K562 (cell line): ENCODE measurements at regions not wholly inside any gene's neighbourhood (a gene's known extent, or its start where the extent isn't known, plus 50 kb on each side); places are given as distances from the start of the nearest gene placed in this dataset.

Source experiments
- BHLHE40 ChIP-seq: IDR thresholded peaks from 2 replicates; pipeline ENCODE4 v1.6.1; 2011; ENCODE audit warnings: low read length, improper control_type of control experiment
- CBX2 ChIP-seq: fragments of 200-600 bp; sonication (generic); IDR thresholded peaks from one replicate; pipeline ENCODE4 v1.6.1; 2012; ENCODE audit warnings: mild to moderate bottlenecking, low read length, inconsistent platforms; ENCODE audit not compliant: insufficient read depth, poor library complexity, severe bottlenecking
- CTCF ChIP-seq, 3 experiments: IDR thresholded peaks in 2 of 3; conservative IDR thresholded peaks in 1 of 3; 2 replicates each; pipeline ENCODE4 v1.5.1; 2011 to 2012; ENCODE audit warnings: low read length in 3 of 3, mild to moderate bottlenecking in 3 of 3, control low read depth in 2 of 3, improper control_type of control experiment in 1 of 3, inconsistent platforms in 1 of 3, low read depth in 1 of 3, mixed read lengths in 1 of 3, moderate library complexity in 1 of 3; ENCODE audit not compliant: insufficient read depth in 2 of 3
- GATAD2B ChIP-seq: fragments of 450-650 bp; IDR thresholded peaks from 2 replicates; pipeline ENCODE4 v1.6.1; 2017; ENCODE audit warnings: mild to moderate bottlenecking, borderline replicate concordance
- JUNB ChIP-seq: fragments of 450-650 bp; formaldehyde crosslinking; conservative IDR thresholded peaks from 2 replicates; pipeline ENCODE4 v1.4.0; 2020; ENCODE audit warnings: mild to moderate bottlenecking
- JUND ChIP-seq, 2 experiments: IDR thresholded peaks; 2 replicates in 1 of 2; 3 replicates in 1 of 2; pipeline ENCODE4 v1.6.1; 2011; ENCODE audit warnings: borderline replicate concordance in 2 of 2, low read depth in 2 of 2, low read length in 2 of 2, improper control_type of control experiment in 1 of 2, missing biosample characterization in 1 of 2, missing genetic modification characterization in 1 of 2, missing genetic modification reagents in 1 of 2
- LCOR ChIP-seq: sonication (generic); formaldehyde crosslinking; IDR thresholded peaks from 2 replicates; pipeline ENCODE4 v1.8.0; 2022; ENCODE audit warnings: mild to moderate bottlenecking, missing genetic modification reagents
- MYC ChIP-seq, 2 experiments: fragments of 250-450 bp in 1 of 2; sonication (Bioruptor Pico) in 1 of 2; IDR thresholded peaks; 2 replicates each; pipeline versions ENCODE4 v1.5.1 to v1.6.1; 2012 to 2021; ENCODE audit warnings: low read depth in 2 of 2, borderline replicate concordance in 1 of 2, improper control_type of control experiment in 1 of 2, low read length in 1 of 2, mild to moderate bottlenecking in 1 of 2, moderate library complexity in 1 of 2
- MYNN ChIP-seq, 2 experiments: sonication (generic); formaldehyde crosslinking in 1 of 2; IDR thresholded peaks; 2 replicates each; pipeline versions ENCODE4 v1.5.0 to v1.6.1; 2016 to 2020; ENCODE audit warnings: antibody characterized with exemption in 1 of 2, missing genetic modification reagents in 1 of 2
- NR1H2 ChIP-seq: sonication (generic); formaldehyde crosslinking; IDR thresholded peaks from 2 replicates; pipeline ENCODE4 v1.4.0; 2020; ENCODE audit warnings: mild to moderate bottlenecking, missing genetic modification reagents
- NRF1 ChIP-seq, 2 experiments: fragments of 450-650 bp; IDR thresholded peaks in 1 of 2; conservative IDR thresholded peaks in 1 of 2; 2 replicates each; pipeline ENCODE4 v1.6.1; 2014; ENCODE audit warnings: mild to moderate bottlenecking in 2 of 2
- SMC3 ChIP-seq: conservative IDR thresholded peaks from 2 replicates; pipeline ENCODE4 v1.6.1; 2011; ENCODE audit warnings: low read depth, low read length, improper control_type of control experiment; ENCODE audit not compliant: insufficient read depth
- ZBTB34 ChIP-seq: fragments of 250-450 bp; sonication (Bioruptor Pico); IDR thresholded peaks from 2 replicates; pipeline ENCODE4 v1.8.0; 2021; ENCODE audit warnings: mild to moderate bottlenecking, moderate library complexity
- ZNF445 ChIP-seq: fragments of 250-450 bp; sonication (Bioruptor Pico); IDR thresholded peaks from 2 replicates; pipeline ENCODE4 v1.4.0; 2020; ENCODE audit warnings: low read depth, mild to moderate bottlenecking, moderate library complexity

- no peak for TF ChIP-seq NRF1 (conservative IDR thresholded peaks at IDR 0.05 in 1 of 2, IDR thresholded peaks at IDR 0.05 in 1 of 2)
- TF ChIP-seq SMC3 = no peak
- TF ChIP-seq LCOR = no peak
- TF ChIP-seq MYNN (IDR thresholded peaks at IDR 0.05) = no peak
- TF ChIP-seq MYNN (CRISPR knock-in tag; IDR thresholded peaks at IDR 0.05) = no peak
- TF ChIP-seq ZBTB34 (CRISPR knock-in tag) = no peak
- no peak for TF ChIP-seq BHLHE40
- no peak for TF ChIP-seq NR1H2 (CRISPR knock-in tag)
- TF ChIP-seq JUND (IDR thresholded peaks at IDR 0.05; ENCODE audit: borderline replicate concordance, low read depth, low read length) = no peak
- TF ChIP-seq JUND (tag; IDR thresholded peaks at IDR 0.05; ENCODE audit: borderline replicate concordance, low read depth, low read length) = no peak
- no peak for TF ChIP-seq ZNF445 (CRISPR knock-in tag)
- TF ChIP-seq GATAD2B = no peak
- TF ChIP-seq CBX2 = no peak
- no peak for TF ChIP-seq MYC (IDR thresholded peaks at IDR 0.05; ENCODE audit: low read depth, low read length)
- TF ChIP-seq MYC (CRISPR knock-in tag; IDR thresholded peaks at IDR 0.05; ENCODE audit: borderline replicate concordance, low read depth) = no peak
- no peak for TF ChIP-seq CTCF (IDR thresholded peaks at IDR 0.05 in 2 of 3, conservative IDR thresholded peaks at IDR 0.05 in 1 of 3; ENCODE audit: insufficient read depth in 2 of 3, low read depth in 1 of 3, low read length in 3 of 3)
- no peak for TF ChIP-seq JUNB (CRISPR knock-in tag)
These were observed 143.5 kb downstream of the NFKBIZ start for GRCh38 chr3:101992863-101993262.
